SK-N-MC (cell line): ENCODE measurements at regions not wholly inside any gene's neighbourhood (a gene's known extent, or its start where the extent isn't known, plus 50 kb on each side); places are given as distances from the start of the nearest gene placed in this dataset.

ENCODE experiments used
- EZH2 ChIP-seq: fragments of 200-600 bp; sonication (generic); IDR thresholded peaks from one replicate; pipeline ENCODE4 v1.6.1; 2017; ENCODE audit warnings: antibody characterized with exemption
- FOXP2 ChIP-seq: optimal IDR thresholded peaks from 2 replicates; pipeline ENCODE3; 2011; ENCODE audit warnings: mild to moderate bottlenecking, moderate library complexity; ENCODE audit not compliant: insufficient read depth; ENCODE audit errors: extremely low read length, control extremely low read depth
- POLR2AphosphoS5 ChIP-seq: IDR thresholded peaks from 2 replicates; pipeline ENCODE4 v1.6.1; 2012; ENCODE audit warnings: mild to moderate bottlenecking, low read depth, low read length, borderline replicate concordance

DNA sequence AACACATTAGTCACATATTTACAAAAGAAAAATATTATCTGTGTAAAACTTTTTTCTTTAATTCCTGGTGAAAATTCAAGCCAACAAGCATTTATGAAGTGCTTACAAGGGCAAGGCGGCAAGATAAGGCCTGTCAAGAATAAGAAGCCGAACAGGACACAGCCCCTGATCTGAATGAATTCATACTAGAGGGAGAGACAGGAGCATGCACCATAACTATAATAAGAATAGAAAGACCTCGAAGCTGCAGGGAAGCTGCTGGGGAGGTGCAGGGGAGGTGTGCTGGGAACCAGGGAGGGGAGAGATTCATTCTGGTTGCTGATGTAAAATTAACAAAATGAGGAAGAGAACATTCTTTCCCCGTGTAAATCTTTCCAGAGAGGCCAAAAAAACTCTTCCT is 60.5 kb upstream of the TARDBP start:
- TF ChIP-seq FOXP2 (no peak), POLR2AphosphoS5 (no peak), EZH2 (no peak)
